CD8-positive, alpha-beta memory T cell (primary cell): ENCODE measurements at regions not wholly inside any gene's neighbourhood (a gene's known extent, or its start where the extent isn't known, plus 50 kb on each side); places are given as distances from the start of the nearest gene placed in this dataset.

Source experiments
- CTCF ChIA-PET: fragments of 350-600 bp; sonication (Branson Sonifier 250); formaldehyde crosslinking; loops from one replicate; lab custom pipeline; 2021; ENCODE audit warnings: antibody characterized with exemption; lab: Charles Lee
- POLR2A ChIA-PET: fragments of 350-600 bp; sonication (Branson Sonifier 250); formaldehyde crosslinking; loops from one replicate; lab custom pipeline; 2021; ENCODE audit warnings: antibody characterized with exemption; lab: Charles Lee
- DNase-seq, 5 donors: peaks; one replicate each; pipeline versions ENCODE4 v3.0.0 to v3.0.0-alpha.2; 2020 to 2022; ENCODE audit warnings: mixed read lengths in 1 of 5
- H3K27ac ChIP-seq: one replicate; pipeline ENCODE4 v1.7.0; 2013; ENCODE audit warnings: low read depth, mild to moderate bottlenecking, low read length, moderate library complexity
- H3K27me3 ChIP-seq: 2 replicates; pipeline ENCODE4 v1.7.0; 2013; ENCODE audit warnings: low read length, mild to moderate bottlenecking; ENCODE audit not compliant: insufficient read depth, poor library complexity, severe bottlenecking
- H3K36me3 ChIP-seq: 2 replicates; pipeline ENCODE4 v1.7.0; 2013; ENCODE audit warnings: mild to moderate bottlenecking, low read length, moderate library complexity; ENCODE audit not compliant: insufficient read depth
- H3K4me1 ChIP-seq: 2 replicates; pipeline ENCODE4 v1.7.0; 2013; ENCODE audit warnings: mild to moderate bottlenecking, low read length, moderate library complexity; ENCODE audit not compliant: insufficient read depth
- H3K4me3 ChIP-seq: 2 replicates; pipeline ENCODE4 v1.7.0; 2013; ENCODE audit warnings: mild to moderate bottlenecking, low read length
- H3K9me3 ChIP-seq: 2 replicates; pipeline ENCODE4 v1.7.0; 2013; ENCODE audit warnings: mild to moderate bottlenecking, low read length
- H3K27ac Mint-ChIP-seq, 8 donors: one replicate each; pipeline ENCODE4 v1.8.0; 2020 to 2021; ENCODE audit warnings: mixed read lengths in 8 of 8, mild to moderate bottlenecking in 6 of 8, inconsistent platforms in 3 of 8, moderate library complexity in 3 of 8
- H3K27me3 Mint-ChIP-seq, 2 donors: one replicate each; pipeline ENCODE4 v1.8.0; 2020 to 2021; ENCODE audit warnings: mixed read lengths in 2 of 2, mild to moderate bottlenecking in 1 of 2, moderate library complexity in 1 of 2
- H3K36me3 Mint-ChIP-seq, 3 donors: one replicate each; pipeline ENCODE4 v1.8.0; 2020 to 2021; ENCODE audit warnings: mixed read lengths in 3 of 3, inconsistent platforms in 1 of 3, mild to moderate bottlenecking in 1 of 3
- H3K4me1 Mint-ChIP-seq, 3 donors: one replicate each; pipeline ENCODE4 v1.8.0; 2020 to 2021; ENCODE audit warnings: mixed read lengths in 3 of 3, inconsistent platforms in 1 of 3, mild to moderate bottlenecking in 1 of 3
- H3K4me3 Mint-ChIP-seq, 7 donors: one replicate each; pipeline ENCODE4 v1.8.0; 2020 to 2021; ENCODE audit warnings: mixed read lengths in 7 of 7, mild to moderate bottlenecking in 6 of 7, moderate library complexity in 4 of 7, inconsistent platforms in 2 of 7
- H3K9me3 Mint-ChIP-seq, 5 donors: one replicate each; pipeline ENCODE4 v1.8.0; 2020 to 2022; ENCODE audit warnings: mixed read lengths in 5 of 5, mild to moderate bottlenecking in 3 of 5, moderate library complexity in 2 of 5, inconsistent platforms in 1 of 5

DNA sequence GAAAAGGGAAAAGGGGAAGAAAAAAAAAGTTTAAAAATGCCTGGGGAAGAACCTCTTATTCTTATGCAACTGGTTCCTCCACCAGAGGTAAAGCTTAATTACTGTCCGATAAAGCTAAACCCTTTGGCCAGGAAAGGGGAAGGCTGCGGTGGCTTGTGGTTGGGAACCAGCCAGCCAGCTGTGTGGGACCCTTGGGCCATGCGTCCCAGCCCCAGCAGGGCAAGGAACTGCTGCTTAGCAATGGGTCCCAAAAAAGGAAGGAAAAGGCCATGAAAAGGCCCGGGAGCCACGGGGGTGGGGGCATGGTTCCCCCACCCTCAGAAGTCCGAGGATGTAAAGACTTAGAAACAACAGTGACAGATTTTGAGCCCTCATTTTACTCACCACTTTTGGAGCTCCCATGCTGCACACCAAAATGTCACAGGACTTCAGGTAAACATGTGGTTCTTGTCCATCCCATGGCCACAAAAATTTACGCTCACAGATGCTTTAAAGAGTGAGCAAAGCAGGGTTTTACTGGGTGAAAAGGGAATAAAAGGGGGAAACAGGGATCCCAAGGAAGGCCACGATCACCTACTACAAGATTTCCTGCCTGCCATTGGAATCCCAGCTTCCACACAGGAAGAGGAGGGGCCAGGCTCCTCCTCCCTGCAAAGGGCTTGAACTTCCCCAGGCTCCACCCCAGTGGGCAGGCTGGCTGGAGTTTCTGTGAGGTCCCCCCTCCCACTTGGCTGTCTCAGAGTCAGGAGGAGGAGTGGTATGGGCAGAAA is 1234.7 kb upstream of the GJE1 start:
- H3K27me3 Mint-ChIP-seq = peaks cover 4 to 22% of the 10 kb centered on the region in 2 donors
- no peaks in the 10 kb centered on the region for H3K36me3 Mint-ChIP-seq
- H3K27ac Mint-ChIP-seq = no peak overlapping the region
- Histone ChIP-seq H3K27ac (peak overlapping the region; percentile 65), H3K4me3 (no peak overlapping the region), H3K9me3 (no peaks in the 10 kb centered on the region), H3K27me3 (no peaks in the 10 kb centered on the region), H3K4me1 (no peaks in the 10 kb centered on the region), H3K36me3 (no peaks in the 10 kb centered on the region)
- no peaks in the 10 kb centered on the region for H3K4me1 Mint-ChIP-seq
- no peak for DNase-seq
- H3K4me3 Mint-ChIP-seq = no peak overlapping the region
- CTCF ChIA-PET = no interaction called here
- POLR2A ChIA-PET = no interaction called here
- peaks cover 0 to 9% (median 2%) of the 10 kb centered on the region in 5 donors for H3K9me3 Mint-ChIP-seq

- Mint-ChIP-seq H3K27me3 (peaks cover 3 to 26% of the 10 kb centered on the region in 2 donors), H3K27ac (no peak overlapping the region), H3K4me1 (no peaks in the 10 kb centered on the region), H3K36me3 (no peaks in the 10 kb centered on the region), H3K4me3 (no peak overlapping the region), H3K9me3 (peaks cover 0 to 9% (median 2%) of the 10 kb centered on the region in 5 donors)
- ChIA-PET CTCF (no interaction called here), POLR2A (no interaction called here)
- H3K4me1 ChIP-seq = no peaks in the 10 kb centered on the region
- no peak overlapping the region for H3K4me3 ChIP-seq
- H3K9me3 ChIP-seq = no peaks in the 10 kb centered on the region
- H3K27ac ChIP-seq = peak overlapping the region; percentile 65
- no peaks in the 10 kb centered on the region for H3K27me3 ChIP-seq
- no peak for DNase-seq
- no peaks in the 10 kb centered on the region for H3K36me3 ChIP-seq
Observed at GRCh38 chr6:140897349-140897748, 1235.4 kb upstream of the GJE1 start.

- Histone ChIP-seq H3K27me3 (no peaks in the 10 kb centered on the region), H3K9me3 (no peaks in the 10 kb centered on the region), H3K4me3 (no peak overlapping the region), H3K36me3 (no peaks in the 10 kb centered on the region), H3K4me1 (no peaks in the 10 kb centered on the region), H3K27ac (no peak overlapping the region)
- Mint-ChIP-seq H3K9me3 (peaks cover 0 to 5% (median 2%) of the 10 kb centered on the region in 5 donors), H3K27me3 (peaks cover 2 to 20% of the 10 kb centered on the region in 2 donors), H3K27ac (no peak overlapping the region), H3K36me3 (no peaks in the 10 kb centered on the region), H3K4me1 (no peaks in the 10 kb centered on the region), H3K4me3 (no peak overlapping the region)
- ChIA-PET POLR2A (no interaction called here), CTCF (no interaction called here)
- DNase-seq = no peak
Observed at GRCh38 chr6:140893432-140893831, 1239.3 kb upstream of the GJE1 start.

- ChIA-PET CTCF (no interaction called here), POLR2A (no interaction called here)
- Histone ChIP-seq H3K4me1 (no peaks in the 10 kb centered on the region), H3K4me3 (no peak overlapping the region), H3K9me3 (no peaks in the 10 kb centered on the region), H3K27me3 (no peaks in the 10 kb centered on the region), H3K27ac (no peak overlapping the region), H3K36me3 (no peaks in the 10 kb centered on the region)
- Mint-ChIP-seq H3K36me3 (no peaks in the 10 kb centered on the region), H3K4me3 (no peak overlapping the region), H3K9me3 (peaks cover 0 to 2% (median 0%) of the 10 kb centered on the region in 5 donors), H3K27me3 (no peaks in the 10 kb centered on the region), H3K4me1 (no peaks in the 10 kb centered on the region), H3K27ac (no peak overlapping the region)
- no peak for DNase-seq
Observed at GRCh38 chr6:140879946-140880345, 1252.8 kb upstream of the GJE1 start.

DNA sequence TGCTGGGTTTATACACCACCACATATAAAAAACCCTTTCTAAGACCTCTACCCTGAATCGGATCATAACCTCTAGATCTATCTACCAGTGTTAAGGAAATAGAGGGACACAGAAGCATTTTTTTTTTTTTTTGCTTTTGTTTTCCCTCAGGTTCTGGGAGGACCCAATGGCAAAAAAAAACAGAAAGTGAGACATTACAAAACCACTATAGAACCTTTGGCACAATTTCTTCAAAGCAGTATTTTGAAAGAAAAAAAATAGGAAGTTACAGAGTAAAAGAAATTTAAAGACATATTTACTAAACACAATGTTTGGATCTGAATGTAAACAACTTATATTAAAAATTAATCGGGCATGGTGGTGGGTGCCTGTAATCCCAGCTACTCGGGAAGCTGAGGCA is 1258.7 kb upstream of the GJE1 start:
- H3K27ac ChIP-seq = no peak overlapping the region
- DNase-seq = no peak
- Mint-ChIP-seq H3K9me3 (peaks cover 0 to 13% (median 0%) of the 10 kb centered on the region in 5 donors), H3K36me3 (no peaks in the 10 kb centered on the region), H3K4me1 (no peaks in the 10 kb centered on the region), H3K27ac (no peak overlapping the region), H3K4me3 (no peak overlapping the region), H3K27me3 (no peaks in the 10 kb centered on the region)
- no peaks in the 10 kb centered on the region for H3K27me3 ChIP-seq
- ChIA-PET CTCF (no interaction called here), POLR2A (no interaction called here)
- H3K9me3 ChIP-seq = no peaks in the 10 kb centered on the region
- no peaks in the 10 kb centered on the region for H3K36me3 ChIP-seq
- no peaks in the 10 kb centered on the region for H3K4me1 ChIP-seq
- H3K4me3 ChIP-seq = no peak overlapping the region

- H3K4me3 ChIP-seq = no peak overlapping the region
- POLR2A ChIA-PET = no interaction called here
- CTCF ChIA-PET = no interaction called here
Observed at GRCh38 chr6:140872885-140873284, 1259.8 kb upstream of the GJE1 start.

DNA sequence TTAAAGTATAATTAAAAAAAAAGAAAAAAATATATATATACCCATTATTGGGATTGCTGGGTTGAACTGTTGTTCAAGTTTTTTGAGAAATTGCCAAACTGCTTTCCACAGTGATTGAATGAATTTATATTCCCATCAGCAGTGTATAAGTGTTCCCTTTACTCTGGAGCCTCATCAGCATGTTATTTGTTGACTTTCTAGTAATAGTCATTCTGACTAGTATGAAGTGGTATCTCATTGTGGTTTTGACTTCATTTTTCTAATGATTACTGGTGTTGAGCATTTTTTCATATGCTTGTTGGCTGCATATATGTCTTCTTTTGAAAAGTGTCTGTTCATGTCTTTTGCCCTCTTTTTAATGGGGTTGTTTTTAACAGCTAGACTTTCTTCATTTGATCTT is 1260.8 kb upstream of the GJE1 start:
- Mint-ChIP-seq H3K4me3 (no peak overlapping the region), H3K27me3 (peaks cover 0 to 1% of the 10 kb centered on the region in 2 donors), H3K9me3 (peaks cover 0 to 13% (median 0%) of the 10 kb centered on the region in 5 donors), H3K36me3 (no peaks in the 10 kb centered on the region), H3K4me1 (no peaks in the 10 kb centered on the region), H3K27ac (no peak overlapping the region)
- CTCF ChIA-PET = no interaction called here
- no peak for DNase-seq
- POLR2A ChIA-PET = no interaction called here
- H3K9me3 ChIP-seq = no peaks in the 10 kb centered on the region
- H3K4me1 ChIP-seq = no peaks in the 10 kb centered on the region
- no peak overlapping the region for H3K27ac ChIP-seq
- no peak overlapping the region for H3K4me3 ChIP-seq
- H3K27me3 ChIP-seq = no peaks in the 10 kb centered on the region
- H3K36me3 ChIP-seq = no peaks in the 10 kb centered on the region

More at GRCh38 chr6:140872885-140873284, 1259.8 kb upstream of the GJE1 start:
- Mint-ChIP-seq H3K9me3 (peaks cover 0 to 13% (median 0%) of the 10 kb centered on the region in 5 donors), H3K27ac (no peak overlapping the region), H3K4me3 (no peak overlapping the region), H3K36me3 (no peaks in the 10 kb centered on the region), H3K27me3 (no peaks in the 10 kb centered on the region), H3K4me1 (no peaks in the 10 kb centered on the region)
- Histone ChIP-seq H3K27ac (no peak overlapping the region), H3K27me3 (no peaks in the 10 kb centered on the region), H3K9me3 (no peaks in the 10 kb centered on the region), H3K36me3 (no peaks in the 10 kb centered on the region), H3K4me1 (no peaks in the 10 kb centered on the region)
- no peak for DNase-seq

GRCh38 chr6:140867336-140867735 is 1265.4 kb upstream of the GJE1 start:
- Mint-ChIP-seq H3K27ac (no peak overlapping the region), H3K4me1 (no peaks in the 10 kb centered on the region), H3K9me3 (peaks cover 0 to 10% (median 0%) of the 10 kb centered on the region in 5 donors), H3K4me3 (no peak overlapping the region), H3K27me3 (peaks cover 0 to 1% of the 10 kb centered on the region in 2 donors), H3K36me3 (no peaks in the 10 kb centered on the region)
- H3K9me3 ChIP-seq = no peaks in the 10 kb centered on the region
- H3K27ac ChIP-seq = no peak overlapping the region
- H3K36me3 ChIP-seq = no peaks in the 10 kb centered on the region
- no peaks in the 10 kb centered on the region for H3K4me1 ChIP-seq
- H3K27me3 ChIP-seq = no peaks in the 10 kb centered on the region
- no peak for DNase-seq
- POLR2A ChIA-PET = no interaction called here
- CTCF ChIA-PET = no interaction called here
- no peak overlapping the region for H3K4me3 ChIP-seq
